Osteoblast (primary cell): ENCODE measurements at regions not wholly inside any gene's neighbourhood (a gene's known extent, or its start where the extent isn't known, plus 50 kb on each side); places are given as distances from the start of the nearest gene placed in this dataset.
"Not testable (repeated sequence)": the region's sequence is repeated elsewhere in the genome, so short reads cannot be mapped to it uniquely, and the experiment has no call there.

Source experiments
- DNase-seq: peaks from one replicate; pipeline ENCODE4 v3.0.0; 2011; ENCODE audit warnings: low spot score, mixed read lengths; ENCODE audit not compliant: insufficient read length; ENCODE audit errors: missing footprints
- H2AFZ ChIP-seq: 2 replicates; pipeline ENCODE4 v1.6.0; 2011; ENCODE audit warnings: mild to moderate bottlenecking, low read length
- H3K27ac ChIP-seq: 2 replicates; pipeline ENCODE4 v1.5.1; 2011; ENCODE audit warnings: mild to moderate bottlenecking, low read depth, low read length, moderate library complexity
- H3K27me3 ChIP-seq: 2 replicates; pipeline ENCODE4 v1.6.0; 2012; ENCODE audit warnings: mild to moderate bottlenecking, control low read depth, inconsistent platforms, low read length, moderate library complexity; ENCODE audit not compliant: insufficient read depth
- H3K36me3 ChIP-seq: 2 replicates; pipeline ENCODE4 v1.5.1; 2011; ENCODE audit warnings: mild to moderate bottlenecking, low read length, control low read depth, moderate library complexity; ENCODE audit not compliant: insufficient read depth
- H3K4me1 ChIP-seq: 2 replicates; pipeline ENCODE4 v1.5.1; 2011; ENCODE audit warnings: mild to moderate bottlenecking, low read length, control low read depth, moderate library complexity; ENCODE audit not compliant: insufficient read depth
- H3K4me2 ChIP-seq: 2 replicates; pipeline ENCODE4 v1.6.0; 2011; ENCODE audit warnings: mild to moderate bottlenecking, low read length; ENCODE audit not compliant: insufficient read depth
- H3K4me3 ChIP-seq: fragments of 200-600 bp; sonication (generic); 3 replicates; pipeline ENCODE4 v1.5.1; 2012; ENCODE audit warnings: mild to moderate bottlenecking, low read length, inconsistent platforms; ENCODE audit not compliant: insufficient read depth
- H3K79me2 ChIP-seq: 2 replicates; pipeline ENCODE4 v1.6.0; 2012; ENCODE audit warnings: mild to moderate bottlenecking, low read length, control low read depth, inconsistent platforms; ENCODE audit not compliant: insufficient read depth
- H3K9me3 ChIP-seq: 2 replicates; pipeline ENCODE4 v1.5.1; 2011; ENCODE audit warnings: low read depth, low read length, control low read depth
- H4K20me1 ChIP-seq: 2 replicates; pipeline ENCODE4 v1.6.0; 2012; ENCODE audit warnings: mild to moderate bottlenecking, low read length, control low read depth; ENCODE audit not compliant: insufficient read depth
- CTCF ChIP-seq: IDR thresholded peaks from 2 replicates; pipeline ENCODE4 v1.5.1; 2011; ENCODE audit warnings: mild to moderate bottlenecking, low read depth, low read length, moderate library complexity; ENCODE audit errors: extremely low read depth

- Histone ChIP-seq H3K9me3 (no peaks in the 10 kb centered on the region), H3K4me3 (no peak overlapping the region), H3K4me2 (no peak overlapping the region), H4K20me1 (no peaks in the 10 kb centered on the region), H3K36me3 (no peaks in the 10 kb centered on the region), H3K27ac (no peak overlapping the region), H3K4me1 (no peaks in the 10 kb centered on the region), H2AFZ (no peak overlapping the region), H3K27me3 (no peaks in the 10 kb centered on the region), H3K79me2 (no peaks in the 10 kb centered on the region)
- DNase-seq: no peak
- TF ChIP-seq CTCF: no peak
Measured at GRCh38 chr10:65791979-65792378, 1133.9 kb upstream of the LRRTM3 start.

DNA sequence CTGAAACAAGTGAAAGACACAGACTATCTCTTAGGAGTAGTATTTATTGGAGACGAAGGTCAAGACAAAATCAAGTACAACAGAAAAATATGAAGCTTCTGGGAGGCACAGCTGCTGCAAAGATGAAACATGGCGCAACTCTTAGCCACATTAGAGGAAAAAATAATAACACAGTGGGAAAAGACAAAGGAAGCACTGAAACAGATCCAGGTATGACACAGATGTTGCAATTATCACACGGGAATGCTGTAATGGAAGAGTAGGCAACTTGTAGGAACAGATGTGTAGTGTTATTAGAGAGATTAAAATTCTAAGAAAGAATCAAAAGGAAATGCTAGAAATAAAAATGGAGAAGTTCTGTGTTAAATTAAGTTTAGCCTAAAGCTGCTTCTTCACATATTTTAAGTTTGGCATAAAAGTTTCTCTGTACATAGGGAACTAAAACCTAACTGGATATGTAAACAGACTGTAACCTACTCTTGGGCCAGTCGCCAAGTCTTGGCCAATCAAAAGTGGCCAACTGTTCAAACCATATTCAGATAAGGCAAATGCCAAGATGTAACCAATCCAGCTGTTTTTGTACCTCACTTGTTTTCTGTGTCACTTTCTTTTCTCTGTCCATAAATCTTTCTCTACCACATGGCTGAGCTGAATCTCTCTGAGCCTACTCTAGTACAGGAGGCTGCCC is 1132.0 kb upstream of the LRRTM3 start:
- Histone ChIP-seq H4K20me1 (no peaks in the 10 kb centered on the region), H3K79me2 (no peaks in the 10 kb centered on the region), H3K9me3 (no peaks in the 10 kb centered on the region), H3K27ac (no peak overlapping the region), H3K36me3 (no peaks in the 10 kb centered on the region), H3K4me3 (no peak overlapping the region), H3K4me2 (no peak overlapping the region), H3K27me3 (no peaks in the 10 kb centered on the region), H2AFZ (no peak overlapping the region), H3K4me1 (no peaks in the 10 kb centered on the region)
- DNase-seq: no peak
- no peak for TF ChIP-seq CTCF

- not testable (repeated sequence) for H4K20me1 ChIP-seq, H3K36me3 ChIP-seq, H3K27me3 ChIP-seq, DNase-seq, H3K4me1 ChIP-seq, H3K9me3 ChIP-seq, H3K27ac ChIP-seq, H3K79me2 ChIP-seq, H2AFZ ChIP-seq, H3K4me3 ChIP-seq, H3K4me2 ChIP-seq
Measured at GRCh38 chr10:65794861-65795260, 1131.0 kb upstream of the LRRTM3 start.

GRCh38 chr10:65796472-65796871 is 1129.4 kb upstream of the LRRTM3 start:
- Histone ChIP-seq H3K27me3 (no peaks in the 10 kb centered on the region), H3K4me2 (no peak overlapping the region), H3K79me2 (no peaks in the 10 kb centered on the region), H3K4me1 (no peaks in the 10 kb centered on the region), H3K36me3 (no peaks in the 10 kb centered on the region), H3K27ac (no peak overlapping the region), H4K20me1 (no peaks in the 10 kb centered on the region), H2AFZ (no peak overlapping the region), H3K9me3 (no peaks in the 10 kb centered on the region), H3K4me3 (no peak overlapping the region)
- DNase-seq: no peak
- TF ChIP-seq CTCF: no peak
